Thyroid gland (tissue), 4 donors: ENCODE measurements at regions not wholly inside any gene's neighbourhood (a gene's known extent, or its start where the extent isn't known, plus 50 kb on each side); places are given as distances from the start of the nearest gene placed in this dataset.

Experiments
- DNase-seq, 2 donors: peaks; one replicate each; pipeline ENCODE4 v3.0.0-alpha.2; 2019
- H3K27ac ChIP-seq, 3 donors: fragments of 200-600 bp; sonication (generic); 1 replicate in 2 of 3; 2 replicates in 1 of 3; pipeline ENCODE4 v1.5.1; 2016 to 2019; ENCODE audit warnings: mild to moderate bottlenecking in 1 of 3, moderate library complexity in 1 of 3
- H3K27me3 ChIP-seq: fragments of 200-600 bp; sonication (generic); one replicate; pipeline ENCODE4 v1.5.1; 2019
- H3K36me3 ChIP-seq, 2 donors: fragments of 200-600 bp; sonication (generic); one replicate each; pipeline ENCODE4 v1.5.1; 2016 to 2019
- H3K4me1 ChIP-seq, 2 donors: fragments of 200-600 bp; sonication (generic); one replicate each; pipeline ENCODE4 v1.5.1; 2017 to 2019
- H3K4me3 ChIP-seq, 3 donors: fragments of 200-600 bp; sonication (generic); replicated peaks in 1 of 3; 1 replicate in 2 of 3; 2 replicates in 1 of 3; pipeline ENCODE4 v1.5.1; 2016; ENCODE audit warnings: mild to moderate bottlenecking in 1 of 3
- H3K9me3 ChIP-seq: fragments of 200-600 bp; sonication (generic); one replicate; pipeline ENCODE4 v1.5.1; 2017
- CTCF ChIP-seq, 6 experiments: fragments of 200-600 bp in 3 of 6; fragments of 450-650 bp in 3 of 6; sonication (generic) in 3 of 6; IDR thresholded peaks; one replicate each; pipeline ENCODE4 v1.5.1; 2016 to 2019; ENCODE audit warnings: antibody characterized with exemption in 6 of 6, mild to moderate bottlenecking in 2 of 6, inconsistent platforms in 1 of 6, moderate library complexity in 1 of 6
- POLR2A ChIP-seq, 2 donors: fragments of 450-650 bp; IDR thresholded peaks; one replicate each; pipeline ENCODE4 v1.6.1; 2017; ENCODE audit warnings: antibody characterized with exemption in 2 of 2, mild to moderate bottlenecking in 2 of 2, moderate library complexity in 1 of 2
- WGBS, 2 donors: methylation state at CpG; one replicate each; pipeline ENCODE4 v1.1.5; 2017; 5-methylcytosine and 5-hydroxymethylcytosine counted together
- intact Hi-C: fragments of 100-400 bp; cut with DNase I; formaldehyde crosslinking; loops from one replicate; pipeline ENCODE4 v1.15.1; 2023

DNA sequence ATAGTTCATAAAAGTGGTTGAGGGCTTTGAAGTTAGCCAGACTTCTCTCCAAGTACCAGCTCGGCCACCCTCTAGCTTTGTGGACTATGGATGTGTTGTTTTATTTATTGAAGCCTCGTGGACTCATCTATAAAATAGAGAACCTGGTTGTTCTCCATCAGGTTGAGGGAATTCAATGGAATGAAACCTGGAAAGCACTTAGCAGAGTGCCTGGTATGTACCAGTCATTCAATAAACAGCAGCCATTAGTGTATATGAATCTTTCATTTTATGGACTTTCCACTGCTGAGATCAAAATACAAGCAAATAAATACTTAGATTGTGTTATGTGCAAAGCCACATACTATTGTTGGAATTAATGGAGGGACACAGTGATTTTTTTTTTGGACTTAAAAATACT lies 206.8 kb downstream of the SOX4 start:
- WGBS, 2 donors, result 78 to 85% methylated on average over 2 of the region's 2 CpGs
- Histone ChIP-seq H3K9me3 (no peaks in the 10 kb centered on the region), H3K36me3 (no peaks in the 10 kb centered on the region), H3K4me1 (no peaks in the 10 kb centered on the region), H3K27ac (no peak overlapping the region), H3K27me3 (no peaks in the 10 kb centered on the region), H3K4me3 (no peak overlapping the region)
- DNase-seq, result no peak
- TF ChIP-seq POLR2A (IDR thresholded peaks at IDR 0.05), result no peak
- TF ChIP-seq CTCF (IDR thresholded peaks at IDR 0.05), result no peak
- intact Hi-C loops, result no loop called here

DNA sequence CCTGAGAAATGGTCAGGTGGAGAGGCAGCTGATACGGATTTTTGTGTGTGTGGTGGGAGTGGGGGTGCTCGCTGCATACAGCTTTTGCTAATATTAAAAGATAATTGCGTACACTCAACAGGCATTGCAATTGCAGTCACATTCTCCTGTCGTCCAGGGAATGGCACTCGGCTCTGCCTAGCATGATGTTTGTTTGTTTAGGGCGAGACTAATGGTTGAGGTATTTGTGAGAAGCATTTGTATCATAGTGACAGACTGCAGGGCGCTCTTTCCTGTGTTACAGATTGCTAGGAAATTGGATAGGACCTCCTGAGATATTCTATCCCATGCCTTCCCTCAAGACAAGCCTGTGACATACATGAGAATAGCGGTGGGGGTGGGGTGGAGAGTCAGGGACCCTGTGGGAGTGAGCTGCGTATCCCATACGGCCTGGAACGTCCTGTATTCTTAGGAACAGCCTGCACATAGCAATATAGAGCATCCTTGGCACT lies 207.4 kb downstream of the SOX4 start:
- intact Hi-C loops, result no loop called here
- H3K4me1 ChIP-seq, result no peaks in the 10 kb centered on the region
- H3K9me3 ChIP-seq, result no peaks in the 10 kb centered on the region
- H3K27me3 ChIP-seq, result no peaks in the 10 kb centered on the region
- 59 to 64% methylated on average over 11 of the region's 11 CpGs for WGBS, 2 donors
- peak; percentile 19 to 20 for DNase-seq
- no peak for TF ChIP-seq POLR2A (IDR thresholded peaks at IDR 0.05)
- no peak for TF ChIP-seq CTCF (IDR thresholded peaks at IDR 0.05)
- no peak overlapping the region for H3K27ac ChIP-seq
- H3K4me3 ChIP-seq, result no peak overlapping the region
- no peaks in the 10 kb centered on the region for H3K36me3 ChIP-seq

DNA sequence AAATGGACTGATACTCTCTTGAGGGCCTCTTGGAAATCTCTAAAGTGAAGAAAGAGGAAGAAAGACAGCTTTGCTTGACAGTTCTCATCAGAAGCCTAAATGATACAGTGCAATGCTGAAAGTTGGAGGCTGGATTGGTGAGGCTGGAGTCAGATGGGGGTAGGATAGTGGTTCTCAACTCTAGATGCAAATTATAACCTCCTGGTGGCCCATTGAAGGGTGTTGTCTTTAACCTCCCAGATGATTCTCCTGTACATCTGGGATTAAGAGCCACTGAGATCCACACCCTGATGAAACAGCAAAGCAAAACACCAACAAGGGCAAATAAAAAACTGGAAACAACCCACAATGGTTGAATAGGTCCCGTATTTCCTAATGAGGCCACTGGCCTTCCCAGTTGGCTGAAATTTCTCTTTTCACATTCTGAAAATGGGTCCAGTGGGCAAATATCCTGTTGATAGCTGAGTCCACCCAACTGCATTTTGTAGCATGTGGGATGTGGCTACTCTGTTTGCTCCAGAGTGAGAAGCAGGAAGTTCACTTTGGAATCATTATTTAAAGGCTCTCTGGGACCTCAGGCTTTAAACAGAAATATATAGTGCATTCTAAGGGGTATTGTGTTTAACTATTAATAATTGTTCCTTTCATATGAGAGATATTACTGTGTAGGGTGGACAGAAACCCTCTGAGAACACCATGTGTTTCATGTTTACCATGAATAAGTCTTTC lies 208.1 kb downstream of the SOX4 start:
- 60 to 70% methylated on average over 1 of the region's 1 CpG for WGBS, 2 donors
- Histone ChIP-seq H3K4me1 (no peaks in the 10 kb centered on the region), H3K27ac (no peak overlapping the region), H3K36me3 (no peaks in the 10 kb centered on the region), H3K27me3 (no peaks in the 10 kb centered on the region), H3K4me3 (no peak overlapping the region), H3K9me3 (no peaks in the 10 kb centered on the region)
- TF ChIP-seq POLR2A (IDR thresholded peaks at IDR 0.05) (no peak), CTCF (IDR thresholded peaks at IDR 0.05) (no peak)
- no peak for DNase-seq
- intact Hi-C loops, result no loop called here

GRCh38 chr6:21802175-21802822 lies 208.7 kb downstream of the SOX4 start:
- Histone ChIP-seq H3K27ac (no peak overlapping the region), H3K9me3 (no peaks in the 10 kb centered on the region), H3K4me3 (no peak overlapping the region), H3K36me3 (no peaks in the 10 kb centered on the region), H3K27me3 (no peaks in the 10 kb centered on the region), H3K4me1 (no peaks in the 10 kb centered on the region)
- TF ChIP-seq POLR2A (IDR thresholded peaks at IDR 0.05) (no peak), CTCF (IDR thresholded peaks at IDR 0.05) (no peak)
- no peak for DNase-seq
- intact Hi-C loops, result no loop called here
- WGBS, 2 donors, result 79 to 80% methylated on average over 2 of the region's 2 CpGs

GRCh38 chr6:21804941-21805610 lies 211.5 kb downstream of the SOX4 start:
- no peaks in the 10 kb centered on the region for H3K36me3 ChIP-seq
- H3K27ac ChIP-seq, result no peak overlapping the region
- H3K27me3 ChIP-seq, result no peaks in the 10 kb centered on the region
- TF ChIP-seq CTCF (IDR thresholded peaks at IDR 0.05), result no peak
- no peak for TF ChIP-seq POLR2A (IDR thresholded peaks at IDR 0.05)
- H3K4me3 ChIP-seq, result no peak overlapping the region
- H3K9me3 ChIP-seq, result no peaks in the 10 kb centered on the region
- peaks cover 19 to 21% of the 10 kb centered on the region in 2 donors for H3K4me1 ChIP-seq
- intact Hi-C loops, result no loop called here
- no peak for DNase-seq
- 89% methylated on average over 8 of the region's 8 CpGs for WGBS, 2 donors
